Daoy (cell line): ENCODE measurements at regions not wholly inside any gene's neighbourhood (a gene's known extent, or its start where the extent isn't known, plus 50 kb on each side); places are given as distances from the start of the nearest gene placed in this dataset.
"Not testable (repeated sequence)": the region's sequence is repeated elsewhere in the genome, so short reads cannot be mapped to it uniquely, and the experiment has no call there.

Source experiments
- DNase-seq: peaks from one replicate; pipeline ENCODE4 v3.0.0-alpha.2; 2015; ENCODE audit warnings: low read depth

GRCh38 chr4:117135634-117136354 lies 50.4 kb upstream of the TRAM1L1 start:
- DNase-seq = no peak

DNA sequence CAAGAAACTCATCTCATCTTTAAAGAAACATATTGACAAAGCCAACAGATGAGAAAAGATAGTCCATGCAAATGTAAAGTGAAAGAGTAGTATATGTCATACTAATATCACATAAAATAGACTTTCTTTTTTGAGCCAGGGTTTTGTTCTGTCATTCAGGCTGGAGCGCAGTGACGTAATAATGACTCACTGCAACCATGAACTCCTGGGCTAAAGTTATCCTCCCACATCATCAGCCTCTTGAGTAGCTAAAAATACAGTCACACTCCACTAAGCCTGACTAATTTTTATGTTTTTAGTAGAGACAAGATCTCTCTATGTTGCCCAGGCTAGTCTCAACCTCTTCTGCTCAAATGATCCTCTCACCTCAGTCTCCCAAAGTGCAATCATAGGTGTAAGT lies 51.8 kb upstream of the TRAM1L1 start:
- peak; percentile 75 for DNase-seq

DNA sequence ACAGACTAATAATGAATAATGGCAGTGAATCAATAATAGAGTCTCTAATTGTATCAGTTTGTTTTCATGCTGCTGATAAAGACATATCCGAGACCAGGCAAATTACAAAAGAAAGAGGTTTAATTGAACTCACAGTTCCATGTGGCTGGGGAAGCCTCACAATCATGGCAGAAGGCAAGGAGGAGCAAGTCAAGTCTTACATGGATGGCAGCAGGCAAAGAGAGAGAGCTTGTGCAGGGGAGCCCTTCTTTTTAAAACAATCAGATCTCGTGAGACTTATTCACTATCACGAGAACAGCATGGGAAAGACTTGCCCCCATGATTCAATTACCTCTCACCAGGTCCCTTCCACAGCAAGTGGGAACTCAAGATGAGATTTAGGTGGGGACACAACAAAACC lies 53.4 kb upstream of the TRAM1L1 start:
- not testable (repeated sequence) for DNase-seq

GRCh38 chr4:117154251-117154650 lies 68.9 kb upstream of the TRAM1L1 start:
- no peak for DNase-seq

DNA sequence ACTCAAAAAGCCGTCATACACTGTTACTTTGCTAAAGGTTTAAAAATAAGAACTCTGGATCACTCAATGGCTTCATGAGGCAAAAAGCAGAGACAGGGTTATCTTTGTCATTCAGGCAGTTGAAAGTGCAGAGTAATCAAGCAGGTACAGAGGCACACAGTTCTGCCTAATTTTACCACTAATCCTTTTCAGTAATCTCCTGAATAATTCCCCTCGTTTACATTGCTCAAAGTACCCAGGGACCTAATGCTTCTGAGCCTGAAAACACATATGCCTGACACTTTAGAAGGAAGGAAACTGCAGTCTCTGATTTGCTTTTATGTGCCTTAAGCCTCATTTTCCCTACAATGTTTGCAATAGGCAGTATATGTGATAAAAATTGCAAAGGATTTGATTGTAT lies 71.4 kb upstream of the TRAM1L1 start:
- no peak for DNase-seq

GRCh38 chr4:117157360-117157759 lies 72.0 kb upstream of the TRAM1L1 start:
- no peak for DNase-seq

GRCh38 chr4:117162976-117163375 lies 77.6 kb upstream of the TRAM1L1 start:
- DNase-seq = no peak

DNA sequence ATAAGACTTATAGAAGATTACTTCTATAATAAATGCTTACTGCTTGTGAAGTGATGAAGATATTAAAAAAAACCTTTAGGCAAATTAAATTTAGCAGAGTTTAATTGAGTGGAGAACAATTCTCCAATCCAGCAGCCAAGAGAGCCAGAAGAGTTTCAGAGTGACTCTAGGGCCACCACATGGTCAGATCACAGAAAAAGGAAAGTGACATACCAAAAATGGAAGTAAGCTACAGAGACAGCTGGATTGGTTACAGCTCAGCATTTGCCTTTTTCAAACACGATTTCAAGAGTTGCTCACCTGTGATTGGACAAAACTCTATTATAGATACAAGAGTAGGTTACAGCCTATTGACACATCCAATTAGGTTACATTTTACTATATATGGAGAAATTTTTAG lies 79.0 kb upstream of the TRAM1L1 start:
- DNase-seq = no peak

DNA sequence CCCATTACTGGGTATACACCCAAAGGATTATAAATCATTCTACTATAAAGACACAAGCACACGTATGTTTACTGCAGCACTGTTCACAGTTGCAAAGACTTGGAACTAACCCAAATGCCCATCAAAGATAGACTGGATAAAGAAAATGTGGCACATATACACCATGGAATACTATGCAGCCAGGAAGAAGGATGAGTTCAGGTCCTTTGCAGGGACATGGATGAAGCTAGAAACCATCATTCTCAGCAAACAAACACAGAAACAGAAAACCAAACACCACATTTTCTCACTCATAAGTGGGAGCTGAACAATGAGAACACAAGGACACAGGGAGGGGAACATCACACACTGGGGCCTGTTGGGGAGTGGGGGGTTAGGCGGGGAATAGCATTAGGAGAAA lies 90.0 kb upstream of the TRAM1L1 start:
- DNase-seq = not testable (repeated sequence)

- no peak for DNase-seq
Observed at GRCh38 chr4:117203231-117203630, 117.9 kb upstream of the TRAM1L1 start.

- no peak for DNase-seq
Observed at GRCh38 chr4:117210551-117210950, 125.2 kb upstream of the TRAM1L1 start.

DNA sequence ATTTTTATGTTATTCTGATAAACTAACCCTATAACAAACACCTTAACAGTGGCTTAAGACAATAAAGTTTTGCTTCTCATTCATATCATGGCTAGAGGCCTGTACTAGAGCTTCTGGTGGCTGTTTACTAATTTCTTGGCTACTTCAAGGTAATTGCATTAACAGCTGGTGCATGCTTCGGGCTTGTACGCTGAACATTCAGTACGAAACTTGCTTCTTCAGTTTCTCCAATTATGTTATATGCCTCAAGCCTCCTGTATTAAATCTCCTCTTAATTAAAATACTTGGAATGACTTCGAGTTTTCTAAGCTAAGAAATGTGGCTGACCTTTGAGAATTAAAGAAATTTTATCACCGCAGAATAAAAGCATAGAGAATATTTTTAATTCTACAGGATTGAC lies 138.9 kb upstream of the TRAM1L1 start:
- DNase-seq = no peak

DNA sequence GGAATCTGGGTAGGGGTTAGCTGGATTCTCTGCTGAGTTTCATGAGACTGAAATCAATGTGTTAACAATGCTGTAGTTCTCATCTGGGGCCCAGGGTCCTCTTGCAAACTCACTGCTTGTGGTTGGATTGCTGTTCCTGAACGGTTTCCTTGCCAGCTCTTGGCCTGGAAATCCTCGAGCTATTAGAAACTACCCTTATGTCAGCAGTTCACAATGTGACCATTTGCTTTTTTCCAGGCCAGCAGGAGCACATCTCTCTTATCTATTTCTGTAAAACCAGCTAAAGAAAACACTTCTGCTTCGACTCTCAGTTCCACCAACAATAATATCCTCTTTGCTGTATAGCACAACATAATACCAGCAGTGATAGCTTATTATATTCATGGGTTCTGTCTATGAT lies 140.1 kb upstream of the TRAM1L1 start:
- DNase-seq = no peak

- DNase-seq = no peak
Observed at GRCh38 chr4:117227925-117228324, 142.5 kb upstream of the TRAM1L1 start.

GRCh38 chr4:117239434-117239833 lies 154.1 kb upstream of the TRAM1L1 start:
- no peak for DNase-seq

- DNase-seq = no peak
Observed at GRCh38 chr4:117249333-117249732, 164.0 kb upstream of the TRAM1L1 start.

GRCh38 chr4:117264072-117264471 lies 178.7 kb upstream of the TRAM1L1 start:
- DNase-seq = no peak

- DNase-seq = no peak
Observed at GRCh38 chr4:117267317-117267716, 181.9 kb upstream of the TRAM1L1 start.

GRCh38 chr4:117284736-117285135 lies 199.4 kb upstream of the TRAM1L1 start:
- no peak for DNase-seq

GRCh38 chr4:117293784-117294183 lies 208.4 kb upstream of the TRAM1L1 start:
- DNase-seq = no peak

DNA sequence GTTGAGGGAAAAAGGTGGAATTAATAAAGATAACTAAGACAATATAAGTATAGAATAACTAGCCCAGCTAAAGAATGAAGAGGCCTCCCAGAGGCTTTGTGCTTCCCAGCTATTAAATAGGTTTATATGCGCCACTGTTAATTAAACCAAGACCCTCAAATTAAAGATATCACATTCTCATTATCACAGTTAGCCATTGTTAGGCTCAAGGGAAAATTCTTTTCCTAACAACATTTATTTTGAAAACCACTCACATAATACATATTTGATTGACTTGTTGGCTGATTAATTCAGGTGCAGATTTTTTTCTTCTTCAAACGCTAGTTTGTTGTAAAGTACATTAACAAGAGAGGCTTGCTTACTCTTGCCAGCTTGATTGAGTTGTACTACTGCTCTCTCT lies 216.8 kb upstream of the TRAM1L1 start:
- no peak for DNase-seq

DNA sequence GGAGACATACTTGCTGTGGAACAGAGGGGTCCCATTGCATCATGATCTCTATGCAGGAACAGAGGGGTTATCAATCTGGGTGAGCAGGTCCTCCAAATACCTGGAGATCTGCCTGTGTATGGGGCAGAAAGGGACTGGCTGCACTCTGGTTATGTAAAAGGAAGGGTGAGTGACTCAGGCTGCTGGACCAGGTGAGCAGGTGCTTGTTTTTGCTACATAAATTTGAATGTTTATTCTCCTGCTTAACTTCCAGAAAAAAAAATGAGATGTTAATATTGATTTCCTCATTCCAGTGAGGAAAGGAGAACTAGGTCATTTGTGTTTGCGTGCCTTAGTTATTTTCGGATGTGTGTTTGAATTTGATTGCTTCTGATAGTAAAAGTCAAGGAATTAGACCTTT lies 225.8 kb upstream of the TRAM1L1 start:
- DNase-seq = no peak

DNA sequence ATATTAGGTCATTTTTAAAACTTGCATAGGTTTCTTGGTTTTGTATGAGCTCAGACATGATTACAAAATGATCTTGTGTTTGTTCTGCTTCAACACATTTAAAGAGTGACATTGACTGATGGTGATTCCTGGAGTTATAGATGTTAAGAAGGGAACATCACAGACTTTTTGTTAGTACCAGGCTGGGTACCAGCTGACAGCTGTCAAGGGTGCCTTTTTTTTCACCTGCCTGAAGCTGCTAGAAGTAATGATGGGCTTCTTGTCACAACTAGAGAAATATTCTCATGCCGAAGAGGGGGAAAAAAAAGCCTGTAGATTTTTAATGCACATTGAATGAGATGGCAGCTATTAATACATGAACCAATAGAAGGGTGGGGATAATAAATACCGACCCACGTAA lies 226.6 kb upstream of the TRAM1L1 start:
- no peak for DNase-seq

GRCh38 chr4:117324851-117325491 lies 239.6 kb upstream of the TRAM1L1 start:
- peak; percentile 85 for DNase-seq
